SK-N-SH (cell line): ENCODE measurements at regions not wholly inside any gene's neighbourhood (a gene's known extent, or its start where the extent isn't known, plus 50 kb on each side); places are given as distances from the start of the nearest gene placed in this dataset.

Source experiments
- CTCF ChIA-PET: fragments of 300-600, 350-600 bp; formaldehyde crosslinking; extraction: SDS; loops from one replicate; lab custom pipeline; 2021; lab: Yijun Ruan, JAX
- POLR2A ChIA-PET: fragments of 350-600 bp; sonication (Branson Sonifier 250); formaldehyde crosslinking; extraction: SDS; loops from one replicate; lab custom pipeline; 2020; ENCODE audit warnings: antibody characterized with exemption, inconsistent platforms; lab: Yijun Ruan, JAX
- DNase-seq: peaks from one replicate; pipeline ENCODE4 v3.0.0; 2012
- H2AFZ ChIP-seq: fragments of 200-600 bp; sonication (generic); 2 replicates; pipeline ENCODE4 v1.8.1; 2016; ENCODE audit warnings: antibody characterized with exemption, mild to moderate bottlenecking, low read depth
- H3F3A ChIP-seq: fragments of 200-600 bp; sonication (generic); replicated peaks from 2 replicates; pipeline ENCODE3; 2016; ENCODE audit warnings: antibody characterized with exemption, mild to moderate bottlenecking; ENCODE audit not compliant: insufficient read depth
- H3K27ac ChIP-seq, 2 experiments: fragments of 200-500 bp in 1 of 2; fragments of 200-600 bp in 1 of 2; sonication (Bioruptor generic) in 1 of 2; sonication (generic), shearing (Covaris generic) in 1 of 2; 2 replicates each; pipeline versions ENCODE4 v1.5.1 to v1.6.1; 2014 to 2016; ENCODE audit warnings: low read depth in 2 of 2, inconsistent platforms in 1 of 2, low read length in 1 of 2, mild to moderate bottlenecking in 1 of 2, mixed read lengths in 1 of 2
- H3K27me3 ChIP-seq: fragments of 200-600 bp; sonication (generic), shearing (Covaris generic); 2 replicates; pipeline ENCODE4 v1.6.1; 2016; ENCODE audit warnings: mixed run types; ENCODE audit not compliant: insufficient read depth
- H3K36me3 ChIP-seq, 2 experiments: fragments of 200-500 bp in 1 of 2; fragments of 200-600 bp in 1 of 2; sonication (Bioruptor generic) in 1 of 2; sonication (generic) in 1 of 2; replicated peaks in 1 of 2; 2 replicates each; pipeline versions ENCODE3 to v1.5.1; 2014 to 2016; ENCODE audit warnings: low read length in 1 of 2, mild to moderate bottlenecking in 1 of 2; ENCODE audit not compliant: insufficient read depth in 2 of 2, control insufficient read depth in 1 of 2
- H3K4me1 ChIP-seq, 2 experiments: fragments of 200-500 bp in 1 of 2; fragments of 200-600 bp in 1 of 2; sonication (Bioruptor generic) in 1 of 2; sonication (generic), shearing (Covaris generic) in 1 of 2; 2 replicates each; pipeline versions ENCODE4 v1.5.1 to v1.6.1; 2014 to 2016; ENCODE audit warnings: low read depth in 1 of 2, low read length in 1 of 2, mixed run types in 1 of 2; ENCODE audit not compliant: insufficient read depth in 2 of 2, control insufficient read depth in 1 of 2
- H3K4me2 ChIP-seq: fragments of 200-600 bp; sonication (generic), shearing (Covaris generic); 2 replicates; pipeline ENCODE4 v1.6.1; 2017; ENCODE audit warnings: mixed run types
- H3K4me3 ChIP-seq, 2 experiments: fragments of 200-500 bp in 1 of 2; fragments of 200-600 bp in 1 of 2; sonication (Bioruptor generic) in 1 of 2; sonication (generic), shearing (Covaris generic) in 1 of 2; 2 replicates each; pipeline versions ENCODE4 v1.5.1 to v1.8.1; 2014 to 2016; ENCODE audit warnings: low read depth in 2 of 2, inconsistent platforms in 1 of 2, low read length in 1 of 2, mild to moderate bottlenecking in 1 of 2, mixed read lengths in 1 of 2, moderate library complexity in 1 of 2
- H3K79me2 ChIP-seq: fragments of 200-600 bp; sonication (generic); 2 replicates; pipeline ENCODE4 v1.8.1; 2017; ENCODE audit warnings: mild to moderate bottlenecking; ENCODE audit not compliant: insufficient read depth
- H3K9ac ChIP-seq: fragments of 200-600 bp; sonication (generic); 2 replicates; pipeline ENCODE4 v1.6.1; 2017; ENCODE audit warnings: mixed run types
- H3K9me2 ChIP-seq: fragments of 200-600 bp; sonication (generic); 2 replicates; pipeline ENCODE4 v1.6.1; 2017; ENCODE audit warnings: mixed run types
- H3K9me3 ChIP-seq: fragments of 200-600 bp; sonication (generic); 2 replicates; pipeline ENCODE4 v1.6.1; 2017; ENCODE audit warnings: mixed run types, mild to moderate bottlenecking, moderate library complexity
- H4K20me1 ChIP-seq: fragments of 200-600 bp; sonication (generic); 2 replicates; pipeline ENCODE4 v1.6.1; 2017; ENCODE audit warnings: mild to moderate bottlenecking, mixed run types; ENCODE audit not compliant: insufficient read depth
- CHD2 ChIP-seq: fragments of 150-350 bp; IDR thresholded peaks from 2 replicates; pipeline ENCODE4 v1.6.1; 2018; ENCODE audit warnings: low read length; ENCODE audit not compliant: partially characterized antibody
- CTCF ChIP-seq: fragments of 200-600 bp; sonication (generic); IDR thresholded peaks from 2 replicates; pipeline ENCODE4 v1.6.1; 2017; ENCODE audit warnings: antibody characterized with exemption, mild to moderate bottlenecking, moderate library complexity
- ELF1 ChIP-seq: IDR thresholded peaks from 2 replicates; pipeline ENCODE4 v1.4.0; 2012
- IRF3 ChIP-seq: fragments of 150-350 bp; IDR thresholded peaks from 2 replicates; pipeline ENCODE4 v1.6.1; 2016; ENCODE audit warnings: mild to moderate bottlenecking, low read depth, low read length
- JUND ChIP-seq: IDR thresholded peaks from 2 replicates; pipeline ENCODE4 v1.4.0; 2012
- NRF1 ChIP-seq: IDR thresholded peaks from 2 replicates; pipeline ENCODE4 v1.6.1; 2012; ENCODE audit warnings: low read depth, mild to moderate bottlenecking, low read length
- POLR2AphosphoS5 ChIP-seq: IDR thresholded peaks from 2 replicates; pipeline ENCODE4 v1.6.1; 2012; ENCODE audit warnings: low read depth, low read length
- REST ChIP-seq: IDR thresholded peaks from 2 replicates; pipeline ENCODE4 v1.6.1; 2012; ENCODE audit warnings: mild to moderate bottlenecking, low read depth, low read length, moderate library complexity
- RFX5 ChIP-seq: IDR thresholded peaks from 2 replicates; pipeline ENCODE4 v1.6.1; 2012; ENCODE audit warnings: mild to moderate bottlenecking, improper control_type of control experiment, low read length
- SMC3 ChIP-seq: IDR thresholded peaks from 2 replicates; pipeline ENCODE4 v1.6.1; 2012; ENCODE audit warnings: low read depth, low read length, improper control_type of control experiment
- ZBTB33 ChIP-seq: IDR thresholded peaks from 2 replicates; pipeline ENCODE4 v1.4.0; 2012; ENCODE audit warnings: low read depth, borderline replicate concordance
- WGBS: methylation state at CpG from one replicate; pipeline ENCODE4 v1.1.6; 2017; ENCODE audit warnings: low lambda C conversion rate; 5-methylcytosine and 5-hydroxymethylcytosine counted together

- no peak overlapping the region for H2AFZ ChIP-seq
- WGBS: 5% methylated on average over 7 of the region's 7 CpGs
- no peaks in the 10 kb centered on the region for H3K36me3 ChIP-seq
- no peaks in the 10 kb centered on the region for H3K4me1 ChIP-seq
- TF ChIP-seq JUND (no peak), NRF1 (no peak), IRF3 (no peak), CHD2 (no peak), ELF1 (no peak)
- TF ChIP-seq, all 33 proteins: peak for 0
- H3K4me3 ChIP-seq: no peak overlapping the region
- ChIA-PET POLR2A (no interaction called here), CTCF (no interaction called here)
- no peaks in the 10 kb centered on the region for H3K9me2 ChIP-seq
- H3F3A ChIP-seq: no peaks in the 10 kb centered on the region
- H3K27ac ChIP-seq: no peak overlapping the region
- no peaks in the 10 kb centered on the region for H4K20me1 ChIP-seq
- no peak for DNase-seq
- H3K79me2 ChIP-seq: no peaks in the 10 kb centered on the region
- peaks cover 5% of the 10 kb centered on the region; the same call in 1 of the 2 replicates for H3K27me3 ChIP-seq
- no peak overlapping the region for H3K4me2 ChIP-seq
- no peak overlapping the region for H3K9ac ChIP-seq
- H3K9me3 ChIP-seq: no peaks in the 10 kb centered on the region
Observed at GRCh38 chr5:13477118-13477737, 467.3 kb downstream of the DNAH5 start.

GRCh38 chr5:13472842-13473241 is 471.6 kb downstream of the DNAH5 start:
- CTCF ChIA-PET: no interaction called here
- H3K9me2 ChIP-seq: no peaks in the 10 kb centered on the region
- 0 out of 2 replicates have a peak, but pooled peaks cover 5% of the 10 kb centered on the region for H3K27me3 ChIP-seq
- no peaks in the 10 kb centered on the region for H3F3A ChIP-seq
- H3K9me3 ChIP-seq: no peaks in the 10 kb centered on the region
- no peak overlapping the region for H3K4me3 ChIP-seq
- H3K4me1 ChIP-seq: no peaks in the 10 kb centered on the region
- H3K9ac ChIP-seq: no peak overlapping the region
- TF ChIP-seq POLR2AphosphoS5 (no peak), CTCF (no peak)
- H3K4me2 ChIP-seq: no peak overlapping the region
- H3K79me2 ChIP-seq: no peaks in the 10 kb centered on the region
- H2AFZ ChIP-seq: no peak overlapping the region
- no peaks in the 10 kb centered on the region for H4K20me1 ChIP-seq
- H3K27ac ChIP-seq: no peak overlapping the region
- no peaks in the 10 kb centered on the region for H3K36me3 ChIP-seq
- WGBS: 16% methylated on average over 5 of the region's 5 CpGs
- POLR2A ChIA-PET: no interaction called here
- DNase-seq: no peak

- DNase-seq: no peak
- Histone ChIP-seq H3K4me1 (no peaks in the 10 kb centered on the region), H2AFZ (no peak overlapping the region), H3K27ac (no peak overlapping the region), H3K9me3 (no peaks in the 10 kb centered on the region), H4K20me1 (no peaks in the 10 kb centered on the region), H3K9ac (no peak overlapping the region), H3K36me3 (no peaks in the 10 kb centered on the region), H3K27me3 (0 out of 2 replicates have a peak, but pooled peaks cover 5% of the 10 kb centered on the region), H3K4me2 (no peak overlapping the region), H3K79me2 (no peaks in the 10 kb centered on the region), H3F3A (no peaks in the 10 kb centered on the region), H3K4me3 (no peak overlapping the region), H3K9me2 (no peaks in the 10 kb centered on the region)
- 2% methylated on average over 1 of the region's 1 CpG for WGBS
- ChIA-PET CTCF (interaction anchor here (1.1 kb wide), 1 partner anchor 8 kb away, joined by 4 read pairs; no protein-coding TSS in a partner anchor), POLR2A (no interaction called here)
- TF ChIP-seq RFX5: no peak
- no peak for TF ChIP-seq ZBTB33
- TF ChIP-seq CHD2: no peak
- TF ChIP-seq NRF1: no peak
- no peak for TF ChIP-seq SMC3
- TF ChIP-seq REST: no peak
- TF ChIP-seq ELF1: no peak
Observed at GRCh38 chr5:13470975-13471374, 473.5 kb downstream of the DNAH5 start.
